ENCODE measurements at regions not wholly inside any gene's neighbourhood (a gene's known extent, or its start where the extent isn't known, plus 50 kb on each side); places are given as distances from the start of the nearest gene placed in this dataset.

GRCh38 chr5:30994902-30995301 lies 198.6 kb upstream of the CDH6 start:
- peaks cover 9% of the 10 kb centered on the region; the same call in 1 of the 2 replicates for H3K9me3 Mint-ChIP-seq
- H3K4me3 Mint-ChIP-seq = no peak overlapping the region
- no peak for DNase-seq
- peaks cover 8% of the 10 kb centered on the region; the same call in 1 of the 2 replicates for H3K4me1 Mint-ChIP-seq (ENCODE audit: low read depth)
- no peak for TF ChIP-seq CTCF (IDR thresholded peaks at IDR 0.05)
- no peak overlapping the region for H3K27ac Mint-ChIP-seq
- no peaks in the 10 kb centered on the region for H3K27me3 Mint-ChIP-seq (ENCODE audit: insufficient read depth)
- no peaks in the 10 kb centered on the region for H3K36me3 Mint-ChIP-seq (ENCODE audit: low read depth)

GRCh38 chr5:30994176-30994575 lies 199.3 kb upstream of the CDH6 start:
- H3K27ac Mint-ChIP-seq = no peak overlapping the region

GRCh38 chr5:30991462-30991861 lies 202.0 kb upstream of the CDH6 start:
- no peak overlapping the region for H3K4me3 Mint-ChIP-seq
- no peak overlapping the region for H3K27ac Mint-ChIP-seq
- DNase-seq = no peak
- peaks cover 11% of the 10 kb centered on the region; the same call in 1 of the 2 replicates for H3K9me3 Mint-ChIP-seq
- TF ChIP-seq CTCF (IDR thresholded peaks at IDR 0.05) = no peak
- no peaks in the 10 kb centered on the region for H3K36me3 Mint-ChIP-seq (ENCODE audit: low read depth)
- no peaks in the 10 kb centered on the region for H3K27me3 Mint-ChIP-seq (ENCODE audit: insufficient read depth)
- H3K4me1 Mint-ChIP-seq (ENCODE audit: low read depth) = peaks cover 8% of the 10 kb centered on the region; the same call in 1 of the 2 replicates

More at GRCh38 chr5:30994176-30994575, 199.3 kb upstream of the CDH6 start:
- Mint-ChIP-seq H3K4me3 (no peak overlapping the region), H3K9me3 (peaks cover 9% of the 10 kb centered on the region; the same call in 1 of the 2 replicates), H3K4me1 (ENCODE audit: low read depth) (peaks cover 8% of the 10 kb centered on the region; the same call in 1 of the 2 replicates), H3K27me3 (ENCODE audit: insufficient read depth) (no peaks in the 10 kb centered on the region), H3K36me3 (ENCODE audit: low read depth) (no peaks in the 10 kb centered on the region)
- DNase-seq = no peak
- TF ChIP-seq CTCF (IDR thresholded peaks at IDR 0.05) = no peak

GRCh38 chr5:30981576-30981975 lies 211.9 kb upstream of the CDH6 start:
- no peak for DNase-seq
- H3K4me1 Mint-ChIP-seq (ENCODE audit: low read depth) = no peaks in the 10 kb centered on the region
- H3K27ac Mint-ChIP-seq = no peak overlapping the region
- no peak for TF ChIP-seq CTCF (IDR thresholded peaks at IDR 0.05)
- no peak overlapping the region for H3K4me3 Mint-ChIP-seq
- H3K36me3 Mint-ChIP-seq (ENCODE audit: low read depth) = no peaks in the 10 kb centered on the region
- H3K27me3 Mint-ChIP-seq (ENCODE audit: insufficient read depth) = peaks cover 3% of the 10 kb centered on the region
- H3K9me3 Mint-ChIP-seq = peaks cover 7% of the 10 kb centered on the region; the same call in 1 of the 2 replicates

- Mint-ChIP-seq H3K36me3 (ENCODE audit: low read depth) (no peaks in the 10 kb centered on the region), H3K4me1 (ENCODE audit: low read depth) (no peaks in the 10 kb centered on the region), H3K27ac (no peak overlapping the region), H3K4me3 (no peak overlapping the region), H3K9me3 (peaks cover 11% of the 10 kb centered on the region; the same call in 1 of the 2 replicates), H3K27me3 (ENCODE audit: insufficient read depth) (no peaks in the 10 kb centered on the region; the same call in 1 of the 2 replicates)
- no peak for TF ChIP-seq CTCF (IDR thresholded peaks at IDR 0.05)
- no peak for DNase-seq
Measured at GRCh38 chr5:30968971-30969370, 224.5 kb upstream of the CDH6 start.

- no peak for TF ChIP-seq CTCF (IDR thresholded peaks at IDR 0.05)
- Mint-ChIP-seq H3K9me3 (peaks cover 6% of the 10 kb centered on the region), H3K27ac (no peak overlapping the region), H3K27me3 (ENCODE audit: insufficient read depth) (no peaks in the 10 kb centered on the region; the same call in 1 of the 2 replicates), H3K4me3 (no peak overlapping the region), H3K4me1 (ENCODE audit: low read depth) (no peaks in the 10 kb centered on the region), H3K36me3 (ENCODE audit: low read depth) (no peaks in the 10 kb centered on the region)
- DNase-seq = no peak
Measured at GRCh38 chr5:30960036-30960435, 233.4 kb upstream of the CDH6 start.
